ENCODE measurements at regions not wholly inside any gene's neighbourhood (a gene's known extent, or its start where the extent isn't known, plus 50 kb on each side); places are given as distances from the start of the nearest gene placed in this dataset.
"Not testable (repeated sequence)": the region's sequence is repeated elsewhere in the genome, so short reads cannot be mapped to it uniquely, and the experiment has no call there.

DNA sequence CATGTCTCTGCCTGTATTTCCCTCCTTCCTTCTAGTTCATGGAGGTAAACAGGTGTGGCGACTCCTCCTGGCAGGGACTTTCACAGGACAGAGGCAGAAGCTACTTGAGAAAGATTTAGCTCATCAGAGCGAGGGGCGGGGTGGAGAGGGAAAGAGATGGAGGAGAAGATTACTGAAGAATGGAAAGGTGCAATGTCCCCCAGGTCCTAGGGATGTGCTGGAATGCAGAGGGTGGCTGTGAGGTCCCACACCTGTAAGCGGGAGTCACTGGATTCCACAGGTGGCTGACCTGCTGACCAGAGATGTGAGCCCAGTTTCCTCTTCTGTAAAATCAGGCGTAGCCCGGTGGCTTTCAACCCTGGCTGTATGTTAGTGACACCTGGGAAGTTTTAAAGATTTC is 199.2 kb upstream of the SULF2 start:
- no peak overlapping the region for H3K4me3 ChIP-seq
- TF ChIP-seq, protein P1, sequence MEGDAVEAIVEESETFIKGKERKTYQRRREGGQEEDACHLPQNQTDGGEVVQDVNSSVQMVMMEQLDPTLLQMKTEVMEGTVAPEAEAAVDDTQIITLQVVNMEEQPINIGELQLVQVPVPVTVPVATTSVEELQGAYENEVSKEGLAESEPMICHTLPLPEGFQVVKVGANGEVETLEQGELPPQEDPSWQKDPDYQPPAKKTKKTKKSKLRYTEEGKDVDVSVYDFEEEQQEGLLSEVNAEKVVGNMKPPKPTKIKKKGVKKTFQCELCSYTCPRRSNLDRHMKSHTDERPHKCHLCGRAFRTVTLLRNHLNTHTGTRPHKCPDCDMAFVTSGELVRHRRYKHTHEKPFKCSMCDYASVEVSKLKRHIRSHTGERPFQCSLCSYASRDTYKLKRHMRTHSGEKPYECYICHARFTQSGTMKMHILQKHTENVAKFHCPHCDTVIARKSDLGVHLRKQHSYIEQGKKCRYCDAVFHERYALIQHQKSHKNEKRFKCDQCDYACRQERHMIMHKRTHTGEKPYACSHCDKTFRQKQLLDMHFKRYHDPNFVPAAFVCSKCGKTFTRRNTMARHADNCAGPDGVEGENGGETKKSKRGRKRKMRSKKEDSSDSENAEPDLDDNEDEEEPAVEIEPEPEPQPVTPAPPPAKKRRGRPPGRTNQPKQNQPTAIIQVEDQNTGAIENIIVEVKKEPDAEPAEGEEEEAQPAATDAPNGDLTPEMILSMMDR (IDR thresholded peaks at IDR 0.05), result no peak
- no peak overlapping the region for H3K27ac ChIP-seq
- DNase-seq (ENCODE audit: low spot score), result no peak

DNA sequence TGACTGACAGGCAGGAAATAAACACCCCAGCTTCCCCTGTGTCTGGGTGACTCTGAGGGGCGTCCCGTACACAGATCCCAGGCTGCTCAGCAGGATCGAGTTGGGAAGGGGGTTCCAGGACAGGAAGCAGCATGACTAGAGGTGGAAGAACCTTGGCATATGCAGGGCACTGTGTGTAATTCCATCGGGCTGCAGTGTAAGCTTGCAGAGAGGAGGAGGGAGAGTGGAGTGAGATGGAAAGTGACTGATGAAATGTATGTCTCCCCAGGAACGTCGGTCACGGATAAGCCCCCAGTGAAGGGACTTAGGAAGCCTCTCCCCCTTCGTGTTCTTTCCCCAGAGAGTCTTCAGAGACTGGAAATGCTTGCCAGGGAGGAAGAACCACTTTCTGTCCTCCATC is 198.4 kb upstream of the SULF2 start:
- not testable (repeated sequence) for H3K4me3 ChIP-seq; H3K27ac ChIP-seq; DNase-seq (ENCODE audit: low spot score)

DNA sequence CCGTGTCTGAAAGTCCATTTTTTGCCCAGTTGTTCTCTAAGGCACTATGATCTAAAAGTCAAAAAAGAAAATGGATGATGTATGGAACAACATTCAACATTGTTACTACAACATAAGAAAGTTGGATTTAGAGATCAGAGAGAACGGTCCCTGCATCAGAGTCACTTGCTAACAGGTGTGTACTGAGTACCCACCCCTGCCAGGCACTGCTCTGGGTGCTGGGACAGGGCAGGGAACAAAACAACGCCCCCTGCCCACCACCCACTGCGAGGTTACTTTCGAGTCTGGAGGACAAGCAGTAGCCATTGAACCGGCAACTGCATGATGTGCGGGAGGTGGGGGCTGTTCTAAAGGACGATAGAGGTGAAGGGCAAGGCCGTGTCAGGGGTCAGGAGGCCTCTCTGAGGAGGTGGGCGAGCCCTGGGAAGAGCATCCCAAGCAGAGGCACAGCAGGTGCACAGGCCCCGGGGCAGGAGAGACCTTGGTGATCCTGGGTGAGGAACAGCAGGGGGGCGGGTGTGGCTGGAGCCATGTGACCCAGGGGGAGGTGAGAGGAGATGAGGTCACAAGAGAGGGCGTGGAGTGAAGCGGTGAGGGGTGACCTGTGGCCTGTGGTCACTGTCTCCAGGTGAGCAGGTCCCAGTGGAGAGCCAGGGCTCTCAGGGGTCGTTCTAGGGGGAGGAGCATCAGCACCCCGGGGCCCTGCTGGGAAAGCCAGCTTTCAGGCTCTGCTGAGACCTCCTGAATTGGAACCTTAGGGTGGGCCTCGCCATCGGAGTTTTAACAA is 197.5 kb upstream of the SULF2 start:
- DNase-seq (ENCODE audit: low spot score), result peak; percentile 16
- TF ChIP-seq, protein P1 (IDR thresholded peaks at IDR 0.05), result no peak
- no peak overlapping the region for H3K4me3 ChIP-seq
- H3K27ac ChIP-seq, result no peak overlapping the region

DNA sequence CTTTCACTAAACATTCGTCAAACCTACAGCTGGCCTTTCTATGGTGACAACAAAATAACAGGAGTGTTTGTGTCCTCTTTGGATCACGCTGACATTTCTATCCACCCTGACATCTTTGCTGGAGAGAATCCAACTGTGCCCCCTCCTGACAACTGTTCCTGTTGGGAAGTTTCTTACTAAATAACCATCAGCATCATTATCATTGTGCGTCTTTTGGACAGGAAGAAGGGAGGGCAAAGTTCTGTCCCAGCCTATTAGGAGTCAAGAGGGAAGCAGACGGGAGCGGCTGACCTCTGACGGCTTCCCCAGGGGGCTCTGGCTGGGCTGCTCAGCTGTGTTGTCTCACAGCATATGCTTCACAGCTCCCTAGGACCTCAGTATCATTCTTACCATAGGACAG is 195.9 kb upstream of the SULF2 start:
- no peak overlapping the region for H3K27ac ChIP-seq
- DNase-seq (ENCODE audit: low spot score), result no peak
- TF ChIP-seq, protein P1 (IDR thresholded peaks at IDR 0.05), result no peak
- H3K4me3 ChIP-seq, result no peak overlapping the region

DNA sequence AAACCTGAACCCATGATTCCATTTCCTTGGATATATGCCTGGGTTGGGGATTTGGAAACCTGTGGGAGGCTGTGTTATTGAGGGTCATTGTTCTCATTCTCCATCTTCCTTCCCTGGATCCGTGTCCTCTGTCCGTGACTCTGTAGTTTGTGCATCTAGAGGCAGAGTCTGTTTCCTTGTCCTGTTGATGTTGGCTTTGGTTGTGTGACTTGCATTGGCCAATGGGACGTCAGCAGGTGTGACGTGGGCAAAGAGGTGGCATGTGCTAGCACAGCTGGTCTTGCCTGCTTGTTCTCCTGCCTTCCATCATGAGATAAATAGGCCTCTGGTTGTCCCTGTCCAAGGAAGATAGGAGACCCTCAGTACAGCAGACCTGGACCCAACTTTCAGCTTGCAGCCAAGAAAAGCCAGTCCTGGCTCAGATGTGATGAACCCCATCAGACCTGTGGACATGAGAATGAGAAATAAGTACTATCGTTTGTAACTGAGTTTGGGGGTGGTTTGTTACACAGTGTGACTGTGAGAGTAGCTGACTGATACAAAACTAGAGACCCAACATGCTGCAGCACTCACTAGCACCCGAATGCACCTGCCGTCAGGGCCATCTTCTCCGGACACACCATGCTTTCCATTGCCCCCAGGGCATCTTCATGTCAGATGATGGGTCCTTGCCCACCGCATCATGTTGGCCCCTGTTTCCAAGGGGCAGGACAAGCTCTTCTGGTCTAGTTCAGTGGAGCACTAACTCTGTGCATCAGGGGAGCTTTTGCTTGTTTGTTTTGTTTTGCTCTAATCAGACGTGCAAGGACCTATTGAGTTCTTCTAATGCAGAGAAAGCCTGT is 195.3 kb upstream of the SULF2 start:
- TF ChIP-seq, protein P1 (IDR thresholded peaks at IDR 0.05), result no peak
- no peak overlapping the region for H3K4me3 ChIP-seq
- DNase-seq (ENCODE audit: low spot score), result no peak
- H3K27ac ChIP-seq, result no peak overlapping the region

DNA sequence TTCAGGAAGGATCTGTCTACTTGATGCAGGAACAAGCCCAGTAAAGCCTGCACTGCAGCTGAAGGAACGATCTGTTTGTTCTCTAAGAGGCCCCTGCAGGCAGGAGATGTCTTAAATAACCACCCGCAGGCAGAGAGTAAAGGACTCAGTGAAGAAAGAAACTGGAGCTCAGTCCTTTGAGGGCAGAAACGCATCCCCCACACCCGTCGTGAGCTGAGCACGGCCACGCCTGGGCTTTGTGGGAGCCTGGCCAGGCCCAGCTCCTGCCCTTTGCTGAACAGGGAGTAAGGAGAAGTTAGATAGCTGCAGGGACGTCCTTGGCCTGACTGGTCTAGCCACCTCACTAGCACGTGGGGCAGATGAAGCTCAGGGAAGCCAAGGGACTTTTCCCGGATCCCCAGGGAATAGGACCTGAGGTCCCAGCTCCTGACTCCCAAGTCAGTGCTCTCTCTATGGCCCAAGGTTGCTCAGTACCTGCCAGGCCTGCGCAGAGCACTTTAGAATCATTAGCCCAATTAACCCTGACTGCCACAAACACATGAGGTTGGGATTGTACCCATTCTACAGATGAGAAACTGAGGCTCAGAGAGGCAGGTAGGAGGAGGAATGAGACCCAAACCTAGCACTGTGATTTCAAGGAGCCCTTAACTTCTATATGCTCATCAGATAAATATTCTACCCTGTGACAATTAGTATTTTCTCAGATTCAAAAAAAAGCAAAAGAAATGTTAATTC is 194.2 kb upstream of the SULF2 start:
- not testable (repeated sequence) for H3K4me3 ChIP-seq, H3K27ac ChIP-seq
- DNase-seq (ENCODE audit: low spot score), result peak; percentile 33

DNA sequence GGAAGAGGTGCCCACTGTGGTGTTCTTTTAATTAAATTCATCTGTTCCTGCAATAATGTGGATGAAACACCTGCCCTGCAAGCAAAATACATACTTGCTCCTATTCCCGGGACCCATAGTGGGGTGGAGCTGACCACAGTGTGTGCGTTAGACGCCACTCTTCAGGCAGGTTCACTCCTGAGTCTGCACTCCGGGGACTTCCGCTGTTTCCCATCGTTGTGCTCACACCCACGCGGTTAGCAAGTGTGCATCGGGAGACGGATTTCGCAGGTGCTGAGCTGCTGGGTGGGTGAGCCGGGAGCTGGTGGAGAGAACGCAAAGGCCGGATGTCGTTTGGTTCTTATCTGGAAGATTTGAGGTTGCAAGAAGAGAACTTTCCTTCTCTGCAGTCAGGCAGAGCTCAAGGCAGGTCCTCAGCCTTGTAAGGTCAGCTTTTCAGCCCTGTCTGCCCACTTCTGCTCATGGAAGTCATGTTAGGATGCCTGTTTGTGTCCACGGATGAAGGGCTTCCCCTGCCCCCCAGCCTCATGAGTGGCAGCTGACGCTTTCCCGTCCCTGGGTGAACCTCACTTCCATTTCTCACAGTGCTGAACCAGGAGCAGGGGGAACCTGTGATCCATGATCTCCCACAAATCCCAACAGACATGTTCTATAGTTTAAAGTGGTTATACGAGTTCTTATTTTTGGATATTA is 193.3 kb upstream of the SULF2 start:
- H3K27ac ChIP-seq, H3K4me3 ChIP-seq: not testable (repeated sequence)
- peak; percentile 16 for DNase-seq (ENCODE audit: low spot score)

DNA sequence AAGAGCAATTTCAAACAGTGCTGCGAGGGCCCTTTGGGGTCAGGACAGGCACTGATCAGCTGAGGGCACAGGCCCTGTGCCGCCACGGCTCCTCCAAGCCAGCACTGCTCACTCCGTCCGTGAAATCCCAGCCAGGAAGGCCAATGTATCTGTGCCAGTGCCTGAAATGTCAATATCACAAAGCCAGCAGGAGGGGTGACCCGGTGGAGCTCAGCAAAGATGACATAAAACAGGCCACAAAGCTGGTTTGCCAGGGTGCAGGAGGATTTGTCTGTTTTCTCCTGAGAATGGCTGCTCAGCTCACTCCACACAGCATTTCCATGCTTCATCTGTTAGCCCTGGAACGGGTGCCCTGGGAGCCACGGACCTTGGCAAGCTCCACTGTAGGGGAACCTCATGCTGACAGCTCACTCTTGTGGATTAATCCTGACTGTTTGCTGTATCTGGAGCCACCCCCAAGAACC is 192.5 kb upstream of the SULF2 start:
- peak; percentile 19 for DNase-seq (ENCODE audit: low spot score)

DNA sequence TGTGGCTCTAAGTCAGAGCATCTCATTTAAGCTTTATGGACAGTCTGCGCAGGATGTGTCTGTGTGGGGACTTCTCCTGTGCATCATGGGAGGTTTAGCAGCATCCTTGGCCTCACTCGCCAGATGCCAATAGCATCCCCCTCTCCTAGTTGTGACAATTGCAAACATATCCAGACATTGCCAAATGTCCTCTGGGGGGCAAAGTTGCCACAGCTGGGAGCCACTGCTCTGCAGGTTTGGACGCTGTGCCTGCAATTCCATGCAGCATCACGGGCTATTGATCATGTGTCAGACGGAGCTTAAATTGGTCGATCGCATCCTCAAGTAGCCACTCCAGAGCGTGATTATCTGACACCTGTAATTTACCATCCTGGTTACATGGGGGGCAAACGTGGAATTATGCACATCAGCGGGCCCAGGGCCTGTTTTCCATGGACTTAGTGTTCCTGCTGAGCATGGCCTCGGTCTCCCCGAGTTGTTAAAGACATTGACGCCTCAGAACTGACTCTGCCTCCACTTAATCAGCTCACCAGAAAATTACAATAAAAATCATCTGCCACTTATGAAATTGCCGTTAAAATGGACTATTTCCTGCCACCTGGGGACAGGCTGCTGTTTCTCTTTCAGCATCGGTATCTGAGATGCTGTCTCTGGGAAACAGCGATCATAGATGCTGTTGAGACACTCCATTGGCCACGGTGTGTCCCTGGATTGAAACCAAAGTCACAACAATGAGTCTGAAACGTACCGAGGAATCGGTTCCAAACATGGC is 191.9 kb upstream of the SULF2 start:
- H3K27ac ChIP-seq, H3K4me3 ChIP-seq: not testable (repeated sequence)

More for the DNA sequence above, 192.5 kb upstream of the SULF2 start:
- H3K4me3 ChIP-seq, H3K27ac ChIP-seq: not testable (repeated sequence)

More for the DNA sequence above, 191.9 kb upstream of the SULF2 start:
- DNase-seq (ENCODE audit: low spot score), result peak; percentile 22
